NT2/D1 (cell line): ENCODE measurements at regions not wholly inside any gene's neighbourhood (a gene's known extent, or its start where the extent isn't known, plus 50 kb on each side); places are given as distances from the start of the nearest gene placed in this dataset.
"Not testable (repeated sequence)": the region's sequence is repeated elsewhere in the genome, so short reads cannot be mapped to it uniquely, and the experiment has no call there.

ENCODE experiments used
- DNase-seq: peaks from one replicate; pipeline ENCODE4 v3.0.0-alpha.2; 2011; ENCODE audit warnings: low read depth, low spot score
- H3K27me3 ChIP-seq: 2 replicates; pipeline ENCODE4 v1.6.0; 2011; ENCODE audit warnings: mild to moderate bottlenecking; ENCODE audit not compliant: insufficient read length, insufficient read depth
- H3K36me3 ChIP-seq: 2 replicates; pipeline ENCODE4 v1.6.1; 2011; ENCODE audit warnings: mild to moderate bottlenecking, low read length, mixed read lengths; ENCODE audit not compliant: insufficient read depth, insufficient read length
- H3K4me1 ChIP-seq: 2 replicates; pipeline ENCODE4 v1.5.1; 2011; ENCODE audit not compliant: insufficient read depth, insufficient read length
- H3K4me3 ChIP-seq: 2 replicates; pipeline ENCODE4 v1.5.1; 2011; ENCODE audit warnings: low read depth; ENCODE audit not compliant: insufficient read length
- H3K9ac ChIP-seq: 2 replicates; pipeline ENCODE4 v1.6.0; 2011; ENCODE audit warnings: low read depth; ENCODE audit not compliant: insufficient read length
- H3K9me3 ChIP-seq: 2 replicates; pipeline ENCODE4 v1.5.1; 2011; ENCODE audit warnings: mild to moderate bottlenecking, low read length; ENCODE audit not compliant: insufficient read depth
- SUZ12 ChIP-seq: IDR thresholded peaks from 2 replicates; pipeline ENCODE4 v1.6.1; 2011; ENCODE audit not compliant: insufficient read length, insufficient read depth; ENCODE audit errors: extremely low read depth
- YY1 ChIP-seq: IDR thresholded peaks from 2 replicates; pipeline ENCODE4 v1.6.1; 2011; ENCODE audit not compliant: insufficient read length, insufficient read depth
- ZNF274 ChIP-seq: IDR thresholded peaks from 2 replicates; pipeline ENCODE4 v1.6.1; 2011; ENCODE audit warnings: mild to moderate bottlenecking, low read depth, low read length

DNA sequence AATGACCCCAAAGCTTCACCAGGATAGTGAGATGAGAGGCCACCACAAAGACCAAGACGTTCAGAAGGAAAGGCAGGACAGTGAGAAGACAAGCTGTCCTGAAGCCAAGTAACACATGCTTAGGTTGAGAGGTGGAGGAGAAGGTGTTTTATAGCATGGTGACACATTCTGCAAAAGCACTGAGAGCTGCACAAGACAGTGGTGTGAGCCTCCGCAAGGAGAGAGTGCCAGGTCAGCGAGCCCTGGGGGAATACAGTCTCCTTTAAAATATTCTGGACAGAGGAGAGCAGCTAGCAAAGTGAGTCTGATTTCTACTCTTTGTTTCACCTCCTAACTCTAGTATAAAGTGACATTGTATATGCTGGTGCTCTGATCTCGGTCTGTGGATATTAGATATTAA lies 68.0 kb upstream of the VKORC1L1 start:
- H3K4me3 ChIP-seq: no peak overlapping the region
- H3K9ac ChIP-seq: no peak overlapping the region
- H3K4me1 ChIP-seq: no peaks in the 10 kb centered on the region
- no peaks in the 10 kb centered on the region for H3K9me3 ChIP-seq
- DNase-seq: no peak
- TF ChIP-seq SUZ12 (no peak), YY1 (no peak), ZNF274 (no peak)
- no peaks in the 10 kb centered on the region for H3K36me3 ChIP-seq
- H3K27me3 ChIP-seq: no peaks in the 10 kb centered on the region

- DNase-seq, H3K36me3 ChIP-seq, H3K9ac ChIP-seq, H3K27me3 ChIP-seq, H3K4me3 ChIP-seq, H3K9me3 ChIP-seq, H3K4me1 ChIP-seq: not testable (repeated sequence)
Measured at GRCh38 chr7:65807067-65807466, 65.8 kb upstream of the VKORC1L1 start.

DNA sequence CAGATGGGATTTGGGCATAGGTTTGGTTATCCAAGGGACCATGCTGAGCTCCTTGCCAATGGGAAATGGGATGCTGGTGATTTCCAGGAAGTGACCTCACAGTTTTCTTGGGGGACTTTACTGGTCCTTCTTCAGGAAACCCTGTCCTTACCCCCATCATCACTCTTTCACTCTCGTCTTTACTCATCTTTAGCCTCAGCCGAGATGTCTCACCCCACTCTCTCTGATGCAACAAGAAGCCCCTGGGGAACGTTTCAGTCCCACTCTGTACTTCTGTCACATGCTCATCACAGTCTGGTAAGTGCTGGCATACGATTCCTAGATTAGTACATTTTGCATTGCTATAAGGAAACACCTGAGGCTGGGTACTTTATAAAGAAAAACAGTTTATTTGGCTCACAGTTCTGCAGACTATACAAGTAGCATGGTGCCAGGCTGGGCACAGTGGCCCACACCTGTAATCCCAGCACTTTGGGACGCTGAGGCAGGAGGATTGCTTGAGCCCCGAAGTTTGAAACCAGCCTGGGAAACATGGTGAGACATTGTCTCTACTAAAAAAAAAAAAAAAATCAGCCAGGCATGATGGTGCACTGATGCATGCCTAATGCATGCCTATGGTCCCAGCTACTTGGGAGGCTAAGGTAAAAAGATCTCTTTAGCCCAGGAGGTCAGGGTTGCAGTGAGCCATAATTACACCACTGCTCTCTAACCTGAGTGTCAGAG lies 63.5 kb upstream of the VKORC1L1 start:
- TF ChIP-seq YY1 (no peak), ZNF274 (no peak)
- no peak overlapping the region for H3K4me3 ChIP-seq
- H3K4me1 ChIP-seq: no peaks in the 10 kb centered on the region
- H3K9ac ChIP-seq: no peak overlapping the region
- H3K36me3 ChIP-seq: no peaks in the 10 kb centered on the region
- DNase-seq: no peak
- no peaks in the 10 kb centered on the region for H3K27me3 ChIP-seq
- H3K9me3 ChIP-seq: no peaks in the 10 kb centered on the region

GRCh38 chr7:65809982-65810288 lies 62.9 kb upstream of the VKORC1L1 start:
- Histone ChIP-seq H3K4me3 (no peak overlapping the region), H3K4me1 (no peaks in the 10 kb centered on the region), H3K36me3 (no peaks in the 10 kb centered on the region), H3K9me3 (no peaks in the 10 kb centered on the region), H3K9ac (no peak overlapping the region), H3K27me3 (no peaks in the 10 kb centered on the region)
- DNase-seq: no peak
- no peak for TF ChIP-seq SUZ12

- Histone ChIP-seq H3K4me1 (no peaks in the 10 kb centered on the region), H3K9me3 (no peaks in the 10 kb centered on the region), H3K9ac (no peak overlapping the region), H3K27me3 (no peaks in the 10 kb centered on the region), H3K36me3 (no peaks in the 10 kb centered on the region), H3K4me3 (no peak overlapping the region)
- TF ChIP-seq YY1: no peak
- TF ChIP-seq SUZ12: no peak
- TF ChIP-seq ZNF274: no peak
- no peak for DNase-seq
Measured at GRCh38 chr7:65812281-65812680, 60.6 kb upstream of the VKORC1L1 start.

GRCh38 chr7:65814556-65815167 lies 58.2 kb upstream of the VKORC1L1 start:
- H3K27me3 ChIP-seq, H3K9me3 ChIP-seq, H3K4me1 ChIP-seq, H3K9ac ChIP-seq, H3K36me3 ChIP-seq, H3K4me3 ChIP-seq, DNase-seq: not testable (repeated sequence)

DNA sequence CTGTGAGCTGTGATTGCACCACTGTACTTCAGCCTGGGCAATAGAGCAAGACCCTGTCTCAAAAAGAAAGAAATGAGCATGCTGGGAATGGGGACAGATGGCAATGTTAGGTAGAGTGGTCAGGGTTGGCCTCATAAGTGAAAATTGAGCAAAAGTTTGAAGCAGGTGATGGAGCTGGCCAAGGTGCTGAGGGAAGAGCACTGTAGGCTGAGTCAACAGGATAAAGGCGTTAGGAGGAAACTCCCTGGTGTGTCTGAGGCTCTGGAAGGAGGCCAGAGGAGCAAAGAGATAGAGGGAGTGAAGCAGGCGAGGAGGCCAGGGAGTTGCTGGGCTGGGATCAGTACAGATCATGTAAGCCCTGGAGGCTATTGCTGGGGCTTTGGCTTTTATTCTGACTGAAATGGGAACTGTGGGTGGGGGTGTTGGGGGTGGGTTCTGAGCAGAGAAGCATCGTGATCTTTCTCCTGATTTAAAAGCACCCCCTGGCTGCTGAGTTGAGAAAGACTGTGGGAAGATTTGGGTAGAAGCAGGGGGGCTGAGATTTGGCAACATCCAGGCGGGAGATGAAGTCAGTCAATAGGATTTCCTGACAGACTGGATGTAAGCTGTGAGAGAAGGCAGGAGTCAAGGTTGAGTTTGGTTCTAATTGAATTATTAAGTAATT lies 52.5 kb upstream of the VKORC1L1 start:
- H3K9ac ChIP-seq: no peak overlapping the region
- TF ChIP-seq YY1: no peak
- no peak for TF ChIP-seq SUZ12
- no peak for TF ChIP-seq ZNF274
- DNase-seq: no peak

More for the DNA sequence above, 52.5 kb upstream of the VKORC1L1 start:
- no peaks in the 10 kb centered on the region for H3K36me3 ChIP-seq
- H3K9me3 ChIP-seq: no peaks in the 10 kb centered on the region
- no peak overlapping the region for H3K4me3 ChIP-seq
- H3K27me3 ChIP-seq: no peaks in the 10 kb centered on the region
- no peaks in the 10 kb centered on the region for H3K4me1 ChIP-seq
